H1 (cell line): ENCODE measurements at regions not wholly inside any gene's neighbourhood (a gene's known extent, or its start where the extent isn't known, plus 50 kb on each side); places are given as distances from the start of the nearest gene placed in this dataset.

Experiments used
- CTCF ChIA-PET: fragments of 300-600 bp; sonication (Branson Sonifier 250); formaldehyde crosslinking; loops from one replicate; lab custom pipeline; 2021; ENCODE audit not compliant: partially characterized antibody; lab: Charles Lee
- POLR2A ChIA-PET: fragments of 300-600 bp; sonication (Branson Sonifier 250); formaldehyde crosslinking; loops from one replicate; lab custom pipeline; 2021; ENCODE audit warnings: inconsistent platforms; ENCODE audit not compliant: partially characterized antibody; lab: Charles Lee
- DNase-seq, 2 experiments: peaks; one replicate each; pipeline versions ENCODE4 v3.0.0 to v3.0.0-alpha.2; 2010 to 2022; ENCODE audit warnings: low spot score in 2 of 2, low read depth in 1 of 2, mixed read lengths in 1 of 2
- FAIRE-seq: peaks from 2 replicates; lab custom pipeline; 2011; peaks lifted over from hg19 to GRCh38; lab: Jason Lieb, UNC
- H2AFZ ChIP-seq: 2 replicates; pipeline ENCODE4 v1.8.1; 2012; ENCODE audit warnings: low read length, inconsistent platforms
- H2AK5ac ChIP-seq: 2 replicates; pipeline ENCODE4 v1.6.1; 2013; ENCODE audit warnings: low read depth, low read length
- H2BK120ac ChIP-seq: replicated peaks from 2 replicates; pipeline ENCODE3; 2013; ENCODE audit warnings: low read depth, low read length, inconsistent platforms
- H2BK12ac ChIP-seq: 2 replicates; pipeline ENCODE4 v1.6.1; 2013; ENCODE audit warnings: low read depth, low read length
- H2BK15ac ChIP-seq: 2 replicates; pipeline ENCODE4 v1.6.1; 2013; ENCODE audit warnings: low read length
- H2BK20ac ChIP-seq: 2 replicates; pipeline ENCODE4 v1.6.1; 2013; ENCODE audit warnings: low read length
- H2BK5ac ChIP-seq: 2 replicates; pipeline ENCODE4 v1.6.1; 2013; ENCODE audit warnings: low read depth, low read length
- H3K14ac ChIP-seq: 2 replicates; pipeline ENCODE4 v1.6.1; 2013; ENCODE audit warnings: inconsistent platforms; ENCODE audit not compliant: insufficient read length
- H3K18ac ChIP-seq: 2 replicates; pipeline ENCODE4 v1.6.1; 2013; ENCODE audit warnings: low read length; ENCODE audit errors: extremely low read depth
- H3K23ac ChIP-seq: 2 replicates; pipeline ENCODE4 v1.6.1; 2013; ENCODE audit warnings: inconsistent platforms; ENCODE audit not compliant: insufficient read length
- H3K23me2 ChIP-seq: 2 replicates; pipeline ENCODE4 v1.6.1; 2013; ENCODE audit warnings: low read depth, low read length
- H3K27ac ChIP-seq: 2 replicates; pipeline ENCODE4 v1.6.1; 2011; ENCODE audit warnings: low read depth, low read length, inconsistent platforms
- H3K27me3 ChIP-seq, 4 experiments: replicated peaks in 1 of 4; 1 replicate in 1 of 4; 2 replicates in 3 of 4; pipeline versions ENCODE4 v1.6.1 to v1.8.1; 2011 to 2013; ENCODE audit warnings: low read length in 3 of 4, mild to moderate bottlenecking in 3 of 4, inconsistent platforms in 2 of 4, mixed read lengths in 2 of 4, moderate library complexity in 1 of 4; ENCODE audit not compliant: control insufficient read depth in 3 of 4, insufficient read depth in 3 of 4; ENCODE audit errors: extremely low read depth in 1 of 4
- H3K36me3 ChIP-seq, 4 experiments: 2 replicates each; pipeline versions ENCODE4 v1.6.1 to v1.8.1; 2011 to 2013; ENCODE audit warnings: mild to moderate bottlenecking in 4 of 4, low read length in 3 of 4, moderate library complexity in 2 of 4, control low read depth in 1 of 4, inconsistent platforms in 1 of 4; ENCODE audit not compliant: insufficient read depth in 4 of 4, control insufficient read depth in 2 of 4
- H3K4ac ChIP-seq: replicated peaks from 2 replicates; pipeline ENCODE3; 2013; ENCODE audit warnings: low read length, low read depth, mixed read lengths, inconsistent platforms; ENCODE audit not compliant: insufficient read length
- H3K4me1 ChIP-seq, 4 experiments: replicated peaks in 1 of 4; 1 replicate in 1 of 4; 2 replicates in 3 of 4; pipeline versions ENCODE4 v1.6.1 to v1.8.1; 2011 to 2013; ENCODE audit warnings: low read length in 3 of 4, inconsistent platforms in 2 of 4, mixed read lengths in 1 of 4; ENCODE audit not compliant: insufficient read depth in 4 of 4, control insufficient read depth in 3 of 4
- H3K4me2 ChIP-seq, 2 experiments: 2 replicates each; pipeline versions ENCODE4 v1.6.1 to v1.8.1; 2011 to 2013; ENCODE audit warnings: low read depth in 2 of 2, low read length in 2 of 2, control low read depth in 1 of 2, inconsistent platforms in 1 of 2, mild to moderate bottlenecking in 1 of 2; ENCODE audit not compliant: insufficient read depth in 1 of 2
- H3K4me3 ChIP-seq, 4 experiments: fragments of 200-600, 300-600 bp in 1 of 4; sonication (generic), shearing (Covaris generic), sonication (Bioruptor Twin) in 1 of 4; 2 replicates each; pipeline versions ENCODE4 v1.5.1 to v1.8.1; 2011 to 2016; ENCODE audit warnings: low read length in 4 of 4, low read depth in 3 of 4, control low read depth in 2 of 4, inconsistent platforms in 2 of 4, mild to moderate bottlenecking in 2 of 4, mixed read lengths in 1 of 4, moderate library complexity in 1 of 4; ENCODE audit not compliant: insufficient read depth in 2 of 4; ENCODE audit errors: extremely low read depth in 1 of 4
- H3K56ac ChIP-seq: replicated peaks from 2 replicates; pipeline ENCODE3; 2013; ENCODE audit warnings: low read depth, mild to moderate bottlenecking, mixed read lengths, low read length, inconsistent platforms; ENCODE audit not compliant: insufficient read length
- H3K79me1 ChIP-seq: 2 replicates; pipeline ENCODE4 v1.6.1; 2013; ENCODE audit warnings: low read depth, low read length, control low read depth
- H3K79me2 ChIP-seq, 2 experiments: 2 replicates each; pipeline versions ENCODE4 v1.6.1 to v1.8.1; 2012 to 2013; ENCODE audit warnings: low read length in 2 of 2, mild to moderate bottlenecking in 2 of 2, inconsistent platforms in 1 of 2; ENCODE audit not compliant: insufficient read depth in 2 of 2, control insufficient read depth in 1 of 2
- H3K9ac ChIP-seq, 4 experiments: replicated peaks in 1 of 4; 1 replicate in 1 of 4; 2 replicates in 3 of 4; pipeline versions ENCODE4 v1.6.1 to v1.8.1; 2011 to 2013; ENCODE audit warnings: low read depth in 3 of 4, low read length in 3 of 4, control low read depth in 2 of 4, mild to moderate bottlenecking in 2 of 4, moderate library complexity in 2 of 4, inconsistent platforms in 1 of 4; ENCODE audit errors: extremely low read depth in 1 of 4
- H3K9me3 ChIP-seq, 2 experiments: 2 replicates each; pipeline versions ENCODE4 v1.6.1 to v1.8.1; 2012 to 2013; ENCODE audit warnings: mild to moderate bottlenecking in 2 of 2, moderate library complexity in 2 of 2, control low read depth in 1 of 2, inconsistent platforms in 1 of 2, low read depth in 1 of 2, low read length in 1 of 2, mixed read lengths in 1 of 2; ENCODE audit not compliant: insufficient read depth in 2 of 2
- H4K20me1 ChIP-seq, 2 experiments: replicated peaks in 1 of 2; 2 replicates each; pipeline versions ENCODE3 to v1.8.1; 2011 to 2013; ENCODE audit warnings: inconsistent platforms in 2 of 2, low read length in 2 of 2, mild to moderate bottlenecking in 1 of 2; ENCODE audit not compliant: insufficient read depth in 2 of 2, control insufficient read depth in 1 of 2
- H4K5ac ChIP-seq: 2 replicates; pipeline ENCODE4 v1.6.1; 2013; ENCODE audit warnings: low read length, low read depth, mixed read lengths, inconsistent platforms; ENCODE audit not compliant: insufficient read length
- H4K8ac ChIP-seq: 2 replicates; pipeline ENCODE4 v1.8.0; 2013; ENCODE audit warnings: mild to moderate bottlenecking, moderate library complexity, low read length, inconsistent platforms; ENCODE audit not compliant: insufficient read depth; ENCODE audit errors: extremely low read depth
- H4K91ac ChIP-seq: replicated peaks from 2 replicates; pipeline ENCODE3; 2013; ENCODE audit warnings: low read length, mixed read lengths, inconsistent platforms; ENCODE audit not compliant: insufficient read length
- BRCA1 ChIP-seq: IDR thresholded peaks from 2 replicates; pipeline ENCODE4 v1.6.1; 2012; ENCODE audit warnings: low read depth, low read length, improper control_type of control experiment
- CBX5 ChIP-seq: fragments of 300-800, 300-1000 bp; sonication (generic); IDR thresholded peaks from 2 replicates; pipeline ENCODE4 v1.7.1; 2016; ENCODE audit warnings: antibody characterized with exemption, low read length, low read depth
- CHD2 ChIP-seq: IDR thresholded peaks from 2 replicates; pipeline ENCODE4 v1.6.1; 2012; ENCODE audit warnings: low read length, improper control_type of control experiment
- CREB1 ChIP-seq: IDR thresholded peaks from 2 replicates; pipeline ENCODE4 v1.6.1; 2012; ENCODE audit warnings: inconsistent platforms
- CTBP2 ChIP-seq: IDR thresholded peaks from 2 replicates; pipeline ENCODE4 v1.7.0; 2011; ENCODE audit warnings: borderline replicate concordance, mild to moderate bottlenecking, moderate library complexity, mixed read lengths, low read length; ENCODE audit not compliant: insufficient read depth, insufficient read length
- EGR1 ChIP-seq: IDR thresholded peaks from 2 replicates; pipeline ENCODE4 v1.6.1; 2011; ENCODE audit warnings: low read depth, low read length, borderline replicate concordance
- EP300 ChIP-seq, 2 experiments: IDR thresholded peaks; 1 replicate in 1 of 2; 2 replicates in 1 of 2; pipeline ENCODE4 v1.6.1; 2011 to 2012; ENCODE audit warnings: low read depth in 2 of 2, low read length in 2 of 2, mild to moderate bottlenecking in 2 of 2, borderline replicate concordance in 1 of 2, inconsistent platforms in 1 of 2, moderate library complexity in 1 of 2
- EZH2 ChIP-seq: fragments of 200-600 bp; sonication (generic); IDR thresholded peaks from 2 replicates; pipeline ENCODE4 v1.7.1; 2012; ENCODE audit warnings: low read depth, mild to moderate bottlenecking, moderate library complexity, low read length, inconsistent platforms; ENCODE audit not compliant: severe bottlenecking
- FOSL1 ChIP-seq: IDR thresholded peaks from 2 replicates; pipeline ENCODE4 v1.6.1; 2011; ENCODE audit warnings: mild to moderate bottlenecking, low read depth, low read length, moderate library complexity; ENCODE audit not compliant: insufficient read depth
- HDAC2 ChIP-seq, 2 experiments: fragments of 300-600 bp in 1 of 2; sonication (generic) in 1 of 2; IDR thresholded peaks; 2 replicates each; pipeline ENCODE4 v1.6.1; 2011 to 2012; ENCODE audit warnings: low read depth in 2 of 2, low read length in 2 of 2, mild to moderate bottlenecking in 2 of 2, moderate library complexity in 2 of 2, borderline replicate concordance in 1 of 2, inconsistent platforms in 1 of 2
- JUN ChIP-seq: IDR thresholded peaks from 2 replicates; pipeline ENCODE4 v1.6.1; 2011; ENCODE audit warnings: low read depth, mild to moderate bottlenecking, improper control_type of control experiment, low read length
- KDM4A ChIP-seq: IDR thresholded peaks from one replicate; pipeline ENCODE4 v1.7.1; 2012; ENCODE audit warnings: low read depth, mild to moderate bottlenecking, moderate library complexity, low read length, inconsistent platforms; ENCODE audit not compliant: severe bottlenecking
- POLR2A ChIP-seq, 2 experiments: IDR thresholded peaks; 1 replicate in 1 of 2; 2 replicates in 1 of 2; pipeline ENCODE4 v1.6.1; 2011; ENCODE audit warnings: low read depth in 2 of 2, low read length in 2 of 2, mild to moderate bottlenecking in 2 of 2; ENCODE audit errors: control extremely low read depth in 1 of 2
- SP1 ChIP-seq: IDR thresholded peaks from 2 replicates; pipeline ENCODE4 v1.6.1; 2011; ENCODE audit warnings: low read depth, low read length
- TAF7 ChIP-seq: optimal IDR thresholded peaks from 2 replicates; pipeline ENCODE3; 2011; ENCODE audit warnings: low read depth, mild to moderate bottlenecking, inconsistent platforms, low read length, moderate library complexity, borderline replicate concordance
- TEAD4 ChIP-seq: IDR thresholded peaks from 2 replicates; pipeline ENCODE4 v1.6.1; 2012; ENCODE audit warnings: low read depth, low read length, inconsistent platforms, mixed read lengths
- WGBS, 2 experiments: shearing (Covaris generic) in 1 of 2; methylation state at CpG; one replicate each; pipeline versions ENCODE4 v1.1.6 to v1.1.7; 2013 to 2015; ENCODE audit warnings: low lambda C conversion rate in 2 of 2, mixed read lengths in 2 of 2, inconsistent platforms in 1 of 2, low coverage in 1 of 2, missing lambda C conversion rate in 1 of 2; ENCODE audit not compliant: insufficient replicate concordance in 2 of 2, insufficient coverage in 1 of 2, insufficient read length in 1 of 2; ENCODE audit errors: extremely low coverage in 1 of 2, missing lambda C conversion rate in 1 of 2; 5-methylcytosine and 5-hydroxymethylcytosine counted together

DNA sequence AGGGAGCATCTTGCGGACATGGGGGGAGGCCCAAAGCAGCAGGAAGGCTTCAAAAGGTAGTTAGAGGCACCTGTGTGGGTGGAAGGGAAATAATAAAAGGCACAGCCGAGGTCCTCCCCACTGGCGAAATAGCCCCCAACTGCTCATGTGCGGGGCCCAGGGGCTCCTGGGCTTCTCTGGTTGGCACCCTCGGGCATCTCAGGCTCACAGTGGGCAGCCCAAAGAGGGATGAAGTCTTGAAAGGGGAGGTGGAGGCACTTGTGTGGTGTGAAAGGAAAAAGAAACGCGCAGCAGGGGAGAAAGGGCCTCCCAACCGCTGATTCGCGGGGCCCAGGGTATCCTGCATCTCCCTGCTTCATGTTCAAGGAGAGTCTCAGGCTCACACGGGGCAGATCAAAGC lies 579.4 kb downstream of the ALG10 start:
- no peak for FAIRE-seq
- H3K4me3 ChIP-seq = no peak overlapping the region

More for the DNA sequence above, 579.4 kb downstream of the ALG10 start:
- Histone ChIP-seq H2BK20ac (no peak overlapping the region), H4K91ac (no peak overlapping the region), H3K18ac (no peak overlapping the region), H4K20me1 (no peaks in the 10 kb centered on the region), H3K14ac (no peak overlapping the region), H3K23ac (no peak overlapping the region), H3K36me3 (no peaks in the 10 kb centered on the region), H4K8ac (no peak overlapping the region), H3K27me3 (no peaks in the 10 kb centered on the region), H2BK12ac (no peak overlapping the region), H3K4me2 (no peak overlapping the region), H3K79me1 (no peaks in the 10 kb centered on the region), H3K4me1 (no peaks in the 10 kb centered on the region), H3K56ac (no peak overlapping the region), H3K27ac (no peak overlapping the region), H2AFZ (no peak overlapping the region), H2BK15ac (no peak overlapping the region), H3K9ac (no peak overlapping the region), H3K23me2 (no peaks in the 10 kb centered on the region), H3K4ac (no peak overlapping the region), H2AK5ac (no peak overlapping the region), H2BK120ac (no peak overlapping the region), H3K79me2 (no peaks in the 10 kb centered on the region), H3K9me3 (peaks cover 85 to 100% of the 10 kb centered on the region in 2 experiments), H2BK5ac (no peak overlapping the region), H4K5ac (no peak overlapping the region)
- ChIA-PET POLR2A (no interaction called here), CTCF (no interaction called here)
- DNase-seq = no peak
- TF ChIP-seq POLR2A (IDR thresholded peaks at IDR 0.05; ENCODE audit: control extremely low read depth in 1 of 2, low read depth in 2 of 2, low read length in 2 of 2) (no peak), CHD2 (no peak), TEAD4 (no peak), JUN (no peak), HDAC2 (IDR thresholded peaks at IDR 0.05; ENCODE audit: borderline replicate concordance in 1 of 2, low read depth in 2 of 2, low read length in 2 of 2) (no peak), FOSL1 (no peak), CBX5 (no peak), EGR1 (no peak), EZH2 (no peak), BRCA1 (no peak), TAF7 (no peak), CREB1 (no peak), SP1 (no peak), EP300 (IDR thresholded peaks at IDR 0.05; ENCODE audit: borderline replicate concordance in 1 of 2, low read depth in 2 of 2, low read length in 2 of 2) (no peak), KDM4A (no peak), CTBP2 (no peak)
- WGBS, 2 experiments = 86% methylated on average over 8 of the region's 11 CpGs; no CpG with 5 or more reads in 1 of the 2 experiments
